ENCODE measurements at regions not wholly inside any gene's neighbourhood (a gene's known extent, or its start where the extent isn't known, plus 50 kb on each side); places are given as distances from the start of the nearest gene placed in this dataset.

DNA sequence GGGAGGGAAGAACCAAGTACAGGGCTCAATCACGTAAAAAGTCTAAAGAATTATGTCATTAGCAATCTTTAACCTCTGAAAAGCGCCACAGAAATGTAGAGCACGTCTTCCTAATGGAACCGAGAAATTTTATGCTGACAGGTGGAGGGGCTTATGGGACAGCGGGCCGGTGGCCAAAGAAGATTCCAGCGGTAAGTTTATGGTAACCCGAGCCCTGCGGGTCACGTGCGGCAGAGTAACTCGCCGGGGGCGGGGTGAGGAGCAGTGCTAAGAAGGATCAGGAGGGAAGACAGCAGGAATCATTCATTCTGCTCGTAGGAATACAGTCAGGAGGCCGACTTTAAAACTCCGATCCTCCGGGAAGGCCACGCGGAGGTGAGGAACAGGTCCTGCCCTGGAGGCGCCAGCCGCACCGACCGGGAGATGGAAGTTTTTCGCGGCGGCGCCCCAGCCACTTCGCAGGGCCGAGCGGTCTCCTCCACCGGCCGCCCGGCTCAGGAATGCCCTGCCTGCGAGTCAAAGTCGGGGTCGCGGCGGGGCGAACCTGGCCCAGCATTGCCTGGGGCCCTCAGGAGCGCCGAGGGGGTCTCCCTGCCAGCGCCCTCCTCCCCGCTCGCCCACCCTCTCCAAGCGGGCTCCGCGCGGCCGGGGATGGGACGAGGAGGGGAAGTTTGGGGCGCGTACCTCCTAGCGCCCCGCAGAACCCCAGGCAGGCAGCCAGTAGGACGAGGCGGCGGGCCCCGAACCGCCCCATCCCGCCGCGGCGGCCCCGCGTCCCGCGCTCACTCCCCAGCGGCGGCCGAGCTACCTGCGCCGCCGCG is 101.8 kb downstream of the ESM1 start:
- H3K9me3 ChIP-seq (ENCODE audit: control insufficient read depth, insufficient read depth, low read length) = no peaks in the 10 kb centered on the region
- peaks cover 3% of the 10 kb centered on the region; the same call in 1 of the 2 replicates for H3K4me1 ChIP-seq (ENCODE audit: control insufficient read depth, insufficient read depth, low read length)
- no peaks in the 10 kb centered on the region for H3K27me3 ChIP-seq (ENCODE audit: control insufficient read depth, insufficient read depth, low read length)
- no CpG with 5 or more reads among the region's 75 CpGs for WGBS (ENCODE audit: insufficient coverage, insufficient read length)
- peak; percentile 35 for DNase-seq (ENCODE audit: low read depth, low spot score)
- H3K36me3 ChIP-seq (ENCODE audit: control insufficient read depth, insufficient read depth, low read length) = no peaks in the 10 kb centered on the region
- H3K27ac ChIP-seq (ENCODE audit: low read length) = no peak overlapping the region
- peak overlapping the region; percentile 40; the same call in 1 of the 2 replicates for H3K4me3 ChIP-seq (ENCODE audit: low read length)

DNA sequence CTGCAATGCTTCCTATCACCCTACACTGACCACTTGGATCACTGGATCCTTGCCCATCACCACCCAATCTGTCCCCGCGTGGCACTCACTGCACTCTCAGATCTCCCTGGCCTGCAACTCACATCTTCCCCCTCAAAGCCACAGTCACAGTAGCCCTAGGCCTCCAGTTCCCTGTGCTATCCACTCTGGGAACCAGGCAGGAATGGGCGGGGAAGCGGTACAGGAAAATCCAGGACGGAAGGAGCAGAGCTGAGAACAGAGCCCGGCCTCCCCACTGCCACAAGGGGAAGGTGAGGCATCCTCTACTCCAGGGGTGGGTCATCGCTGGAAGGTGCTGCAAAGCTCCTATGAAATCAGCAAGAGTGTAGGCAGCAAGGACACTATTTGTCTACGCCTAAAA is 102.6 kb downstream of the ESM1 start:
- DNase-seq (ENCODE audit: low read depth, low spot score) = no peak
- H3K27me3 ChIP-seq (ENCODE audit: control insufficient read depth, insufficient read depth, low read length) = no peaks in the 10 kb centered on the region
- H3K4me1 ChIP-seq (ENCODE audit: control insufficient read depth, insufficient read depth, low read length) = peaks cover 3% of the 10 kb centered on the region; the same call in 1 of the 2 replicates
- no peak overlapping the region for H3K4me3 ChIP-seq (ENCODE audit: low read length)
- H3K9me3 ChIP-seq (ENCODE audit: control insufficient read depth, insufficient read depth, low read length) = no peaks in the 10 kb centered on the region
- WGBS (ENCODE audit: insufficient coverage, insufficient read length) = no CpG with 5 or more reads among the region's 8 CpGs
- H3K27ac ChIP-seq (ENCODE audit: low read length) = no peak overlapping the region
- H3K36me3 ChIP-seq (ENCODE audit: control insufficient read depth, insufficient read depth, low read length) = no peaks in the 10 kb centered on the region

DNA sequence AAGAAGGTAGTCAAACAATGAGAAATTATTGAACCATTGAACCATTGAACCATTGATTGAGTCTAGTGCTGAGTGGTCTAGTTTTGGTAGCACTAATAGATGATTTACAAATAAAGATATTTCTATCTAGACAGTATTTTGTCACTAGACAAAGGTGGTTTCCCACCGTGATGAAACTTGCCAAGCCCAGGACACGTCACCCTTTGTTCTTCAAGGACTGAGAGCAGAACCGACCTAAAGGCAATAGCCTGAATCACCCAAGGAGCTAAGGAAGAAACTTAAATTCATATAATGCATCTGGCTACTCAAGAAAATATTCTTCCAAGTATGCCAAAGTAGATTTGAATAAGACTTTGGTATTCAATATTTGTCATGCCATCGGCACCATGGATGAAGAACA is 103.3 kb downstream of the ESM1 start:
- Histone ChIP-seq H3K4me3 (ENCODE audit: low read length) (no peak overlapping the region), H3K27me3 (ENCODE audit: control insufficient read depth, insufficient read depth, low read length) (no peaks in the 10 kb centered on the region), H3K36me3 (ENCODE audit: control insufficient read depth, insufficient read depth, low read length) (no peaks in the 10 kb centered on the region), H3K27ac (ENCODE audit: low read length) (no peak overlapping the region), H3K9me3 (ENCODE audit: control insufficient read depth, insufficient read depth, low read length) (no peaks in the 10 kb centered on the region), H3K4me1 (ENCODE audit: control insufficient read depth, insufficient read depth, low read length) (peaks cover 3% of the 10 kb centered on the region; the same call in 1 of the 2 replicates)
- no CpG with 5 or more reads among the region's 4 CpGs for WGBS (ENCODE audit: insufficient coverage, insufficient read length)
- DNase-seq (ENCODE audit: low read depth, low spot score) = no peak

DNA sequence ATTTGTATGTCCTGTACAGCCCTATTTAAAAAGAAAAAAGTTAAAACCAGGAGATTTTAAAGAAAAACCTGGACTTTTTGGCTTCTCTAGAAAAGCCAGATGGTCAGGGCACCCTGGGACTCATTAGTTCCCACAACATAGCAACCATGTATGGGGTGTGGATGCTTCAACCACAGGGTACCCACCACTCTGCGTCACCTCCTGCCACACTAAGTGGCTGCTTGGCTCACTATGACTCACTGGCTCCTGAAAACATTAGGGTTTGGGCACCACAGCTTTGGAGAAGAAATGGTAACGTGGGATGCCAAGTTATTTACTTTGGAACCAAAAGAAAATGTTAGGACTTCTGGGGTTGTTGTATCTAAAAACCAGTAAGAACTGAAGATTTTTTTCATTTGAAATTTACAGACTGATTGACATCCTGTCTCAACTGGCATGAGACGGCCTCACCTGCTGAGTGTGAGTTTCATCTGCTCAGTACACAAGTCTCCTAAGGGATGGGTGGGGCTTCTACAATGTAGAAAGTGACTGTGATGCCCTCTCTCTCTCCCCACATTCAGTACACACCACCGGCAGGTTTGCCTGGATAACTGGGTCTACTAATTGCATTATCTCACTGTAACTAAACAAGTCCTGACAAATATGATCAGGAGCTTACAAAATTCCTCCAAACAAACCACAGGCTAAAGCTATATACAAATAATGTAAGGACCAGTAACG is 103.9 kb downstream of the ESM1 start:
- H3K27ac ChIP-seq (ENCODE audit: low read length) = no peak overlapping the region
- H3K27me3 ChIP-seq (ENCODE audit: control insufficient read depth, insufficient read depth, low read length) = no peaks in the 10 kb centered on the region
- WGBS (ENCODE audit: insufficient coverage, insufficient read length) = no CpG with 5 or more reads among the region's 5 CpGs
- H3K4me1 ChIP-seq (ENCODE audit: control insufficient read depth, insufficient read depth, low read length) = peaks cover 3% of the 10 kb centered on the region; the same call in 1 of the 2 replicates
- no peaks in the 10 kb centered on the region for H3K36me3 ChIP-seq (ENCODE audit: control insufficient read depth, insufficient read depth, low read length)
- H3K4me3 ChIP-seq (ENCODE audit: low read length) = no peak overlapping the region
- DNase-seq (ENCODE audit: low read depth, low spot score) = no peak
- no peaks in the 10 kb centered on the region for H3K9me3 ChIP-seq (ENCODE audit: control insufficient read depth, insufficient read depth, low read length)

DNA sequence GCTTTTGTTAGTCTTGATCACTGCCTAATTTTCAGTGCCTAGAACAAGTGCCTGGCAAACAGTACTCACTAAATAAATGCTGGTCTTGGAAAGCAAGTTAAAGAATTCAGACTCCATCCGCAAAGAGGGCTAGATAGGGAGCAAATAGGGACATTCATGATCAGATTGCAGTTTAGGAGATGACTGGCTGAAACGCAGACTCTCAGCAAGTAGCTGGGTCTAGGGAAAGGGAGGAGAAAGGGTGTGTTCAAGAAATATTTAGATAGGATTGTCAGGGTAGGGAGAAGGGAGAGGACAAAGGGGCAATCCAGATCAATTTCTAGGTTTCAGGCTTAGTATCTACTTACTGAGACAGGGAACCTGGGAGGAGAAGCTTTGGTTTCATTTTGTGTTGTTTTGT is 108.4 kb downstream of the ESM1 start:
- H3K36me3 ChIP-seq (ENCODE audit: control insufficient read depth, insufficient read depth, low read length) = no peaks in the 10 kb centered on the region
- DNase-seq (ENCODE audit: low read depth, low spot score) = no peak
- H3K27me3 ChIP-seq (ENCODE audit: control insufficient read depth, insufficient read depth, low read length) = no peaks in the 10 kb centered on the region
- H3K9me3 ChIP-seq (ENCODE audit: control insufficient read depth, insufficient read depth, low read length) = no peaks in the 10 kb centered on the region
- no peak overlapping the region for H3K27ac ChIP-seq (ENCODE audit: low read length)
- H3K4me3 ChIP-seq (ENCODE audit: low read length) = no peak overlapping the region
- no CpG with 5 or more reads among the region's 2 CpGs for WGBS (ENCODE audit: insufficient coverage, insufficient read length)
- H3K4me1 ChIP-seq (ENCODE audit: control insufficient read depth, insufficient read depth, low read length) = no peaks in the 10 kb centered on the region

DNA sequence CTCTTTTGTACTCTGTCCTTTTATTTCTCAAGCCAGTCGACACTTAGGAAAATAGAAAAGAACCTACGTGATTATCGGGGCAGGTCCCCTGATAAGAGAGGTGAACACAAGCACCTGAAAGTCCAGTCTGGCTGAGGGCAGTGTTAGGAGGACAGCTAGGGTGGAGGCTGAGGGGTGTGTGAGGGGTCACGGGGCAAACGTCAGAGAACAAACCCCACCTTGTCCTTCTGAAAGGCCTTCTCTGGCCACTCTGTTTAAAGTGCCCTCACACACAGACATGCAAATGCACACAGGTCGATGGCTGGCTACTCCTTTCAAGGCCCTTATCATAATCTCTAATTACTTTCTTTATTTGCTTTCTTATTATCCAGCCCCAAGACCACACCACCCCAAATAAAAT is 108.8 kb downstream of the ESM1 start:
- Histone ChIP-seq H3K9me3 (ENCODE audit: control insufficient read depth, insufficient read depth, low read length) (no peaks in the 10 kb centered on the region), H3K27me3 (ENCODE audit: control insufficient read depth, insufficient read depth, low read length) (no peaks in the 10 kb centered on the region), H3K4me1 (ENCODE audit: control insufficient read depth, insufficient read depth, low read length) (no peaks in the 10 kb centered on the region), H3K36me3 (ENCODE audit: control insufficient read depth, insufficient read depth, low read length) (no peaks in the 10 kb centered on the region), H3K4me3 (ENCODE audit: low read length) (no peak overlapping the region), H3K27ac (ENCODE audit: low read length) (no peak overlapping the region)
- no peak for DNase-seq (ENCODE audit: low read depth, low spot score)
- no CpG with 5 or more reads among the region's 6 CpGs for WGBS (ENCODE audit: insufficient coverage, insufficient read length)

DNA sequence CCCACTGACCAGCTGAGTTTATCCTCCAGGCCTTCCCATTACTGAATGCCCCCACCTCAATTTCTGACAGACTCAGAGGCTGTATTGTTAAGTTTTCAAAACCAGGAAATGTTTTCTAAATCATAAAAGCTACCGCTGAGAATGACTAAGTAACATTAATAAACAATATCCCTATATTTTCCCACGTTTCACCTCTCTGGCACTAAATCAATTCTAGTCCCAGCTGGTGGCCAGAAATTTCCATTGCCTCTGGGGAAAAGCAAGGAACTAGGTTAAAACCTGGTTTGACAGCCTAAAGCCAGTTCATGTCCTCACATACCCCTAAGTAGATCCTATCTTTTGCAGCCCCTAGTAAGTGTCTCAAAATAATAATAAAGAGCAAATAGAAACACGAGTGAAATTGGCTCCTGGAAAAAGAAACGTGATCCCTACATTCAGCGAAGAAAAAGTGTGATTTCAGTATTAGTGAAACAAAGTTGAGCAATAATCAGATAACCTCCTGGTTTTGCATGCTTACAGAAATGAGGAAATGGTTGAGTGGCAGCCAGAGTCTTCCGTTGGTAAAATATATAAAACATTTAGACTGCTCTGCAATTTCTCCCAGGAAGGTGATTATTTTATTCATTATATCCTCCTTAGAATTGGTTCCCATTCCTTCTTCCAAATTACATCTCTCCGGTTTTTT is 110.9 kb downstream of the ESM1 start:
- no peak for DNase-seq (ENCODE audit: low read depth, low spot score)
- Histone ChIP-seq H3K9me3 (ENCODE audit: control insufficient read depth, insufficient read depth, low read length) (no peaks in the 10 kb centered on the region), H3K36me3 (ENCODE audit: control insufficient read depth, insufficient read depth, low read length) (no peaks in the 10 kb centered on the region), H3K27ac (ENCODE audit: low read length) (no peak overlapping the region), H3K4me3 (ENCODE audit: low read length) (no peak overlapping the region), H3K4me1 (ENCODE audit: control insufficient read depth, insufficient read depth, low read length) (no peaks in the 10 kb centered on the region), H3K27me3 (ENCODE audit: control insufficient read depth, insufficient read depth, low read length) (no peaks in the 10 kb centered on the region)
- WGBS (ENCODE audit: insufficient coverage, insufficient read length) = no CpG with 5 or more reads among the region's 7 CpGs

DNA sequence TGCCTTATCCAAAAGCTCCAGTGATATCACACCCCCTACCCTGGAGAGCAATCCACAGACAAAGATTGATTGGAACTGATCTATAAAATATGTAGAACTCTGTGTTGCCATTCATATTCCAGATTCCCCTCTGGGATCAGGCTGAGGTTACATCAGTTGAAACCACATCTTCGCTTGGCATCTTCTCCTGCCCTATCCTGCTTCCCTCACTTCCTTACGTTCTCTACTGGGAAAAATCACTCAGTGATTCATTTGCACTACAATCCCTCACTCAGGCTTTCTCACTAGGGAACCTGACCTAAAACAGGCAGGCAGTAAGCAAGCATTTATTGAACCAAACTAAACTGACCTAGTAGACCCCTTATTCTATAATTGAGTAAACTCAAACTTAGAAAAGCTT is 111.7 kb downstream of the ESM1 start:
- H3K9me3 ChIP-seq (ENCODE audit: control insufficient read depth, insufficient read depth, low read length) = no peaks in the 10 kb centered on the region
- no peak overlapping the region for H3K27ac ChIP-seq (ENCODE audit: low read length)
- no peak for DNase-seq (ENCODE audit: low read depth, low spot score)
- no peak overlapping the region for H3K4me3 ChIP-seq (ENCODE audit: low read length)
- H3K4me1 ChIP-seq (ENCODE audit: control insufficient read depth, insufficient read depth, low read length) = no peaks in the 10 kb centered on the region
- no CpG with 5 or more reads among the region's 2 CpGs for WGBS (ENCODE audit: insufficient coverage, insufficient read length)
- no peaks in the 10 kb centered on the region for H3K27me3 ChIP-seq (ENCODE audit: control insufficient read depth, insufficient read depth, low read length)
- no peaks in the 10 kb centered on the region for H3K36me3 ChIP-seq (ENCODE audit: control insufficient read depth, insufficient read depth, low read length)

DNA sequence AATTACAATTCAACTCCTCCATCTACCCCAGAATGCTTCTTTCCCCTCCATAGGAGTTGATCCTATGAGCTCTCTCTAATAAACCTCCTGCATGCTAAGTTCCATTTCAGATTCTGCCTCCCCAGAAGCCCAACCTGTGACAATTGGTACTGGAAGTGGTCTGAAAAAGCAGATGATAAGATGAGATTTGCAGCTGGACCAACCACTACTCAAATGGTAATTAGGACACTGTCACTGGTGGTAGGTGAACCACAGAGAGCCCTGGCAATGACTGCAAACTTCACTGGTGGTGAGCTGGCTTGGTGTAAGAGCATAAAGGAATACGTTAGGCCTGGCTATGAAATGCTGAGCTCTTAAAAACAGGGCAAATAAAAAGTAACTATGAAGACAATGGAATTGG is 112.6 kb downstream of the ESM1 start:
- no CpG with 5 or more reads among the region's 1 CpG for WGBS (ENCODE audit: insufficient coverage, insufficient read length)
- Histone ChIP-seq H3K4me1 (ENCODE audit: control insufficient read depth, insufficient read depth, low read length) (no peaks in the 10 kb centered on the region), H3K9me3 (ENCODE audit: control insufficient read depth, insufficient read depth, low read length) (no peaks in the 10 kb centered on the region), H3K36me3 (ENCODE audit: control insufficient read depth, insufficient read depth, low read length) (no peaks in the 10 kb centered on the region), H3K27me3 (ENCODE audit: control insufficient read depth, insufficient read depth, low read length) (no peaks in the 10 kb centered on the region), H3K27ac (ENCODE audit: low read length) (no peak overlapping the region), H3K4me3 (ENCODE audit: low read length) (no peak overlapping the region)
- DNase-seq (ENCODE audit: low read depth, low spot score) = no peak

DNA sequence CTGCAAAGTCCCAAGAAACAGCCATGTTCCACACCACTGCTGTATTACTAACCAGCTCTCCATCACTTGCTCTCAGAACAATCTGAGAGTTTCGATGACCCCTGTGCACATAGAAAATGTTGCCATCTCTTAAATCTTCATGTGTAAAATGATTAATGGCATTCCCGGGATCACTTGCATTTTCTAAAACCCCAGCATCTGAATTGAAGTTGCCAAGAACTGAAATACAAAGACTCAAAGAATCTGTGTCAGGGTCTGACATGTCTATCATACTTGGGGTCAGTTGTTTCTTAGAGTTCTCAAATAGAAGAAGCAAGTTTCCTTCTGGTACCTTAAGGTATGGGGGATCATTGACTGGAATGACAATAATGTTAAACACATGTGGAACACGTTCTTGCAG is 115.1 kb downstream of the ESM1 start:
- WGBS (ENCODE audit: insufficient coverage, insufficient read length) = no CpG with 5 or more reads among the region's 3 CpGs
- Histone ChIP-seq H3K27ac (ENCODE audit: low read length) (no peak overlapping the region), H3K27me3 (ENCODE audit: control insufficient read depth, insufficient read depth, low read length) (no peaks in the 10 kb centered on the region), H3K9me3 (ENCODE audit: control insufficient read depth, insufficient read depth, low read length) (no peaks in the 10 kb centered on the region), H3K4me1 (ENCODE audit: control insufficient read depth, insufficient read depth, low read length) (no peaks in the 10 kb centered on the region), H3K36me3 (ENCODE audit: control insufficient read depth, insufficient read depth, low read length) (no peaks in the 10 kb centered on the region), H3K4me3 (ENCODE audit: low read length) (no peak overlapping the region)
- DNase-seq (ENCODE audit: low read depth, low spot score) = no peak
